ENCODE measurements at regions not wholly inside any gene's neighbourhood (a gene's known extent, or its start where the extent isn't known, plus 50 kb on each side); places are given as distances from the start of the nearest gene placed in this dataset.
"Not testable (repeated sequence)": the region's sequence is repeated elsewhere in the genome, so short reads cannot be mapped to it uniquely, and the experiment has no call there.

- no peaks in the 10 kb centered on the region for H3K9me2 ChIP-seq (ENCODE audit: insufficient read depth, low read length)
- DNase-seq (ENCODE audit: low spot score) = no peak
- H3K9me3 ChIP-seq (ENCODE audit: low read length) = no peaks in the 10 kb centered on the region
- no peak overlapping the region for H3K27ac ChIP-seq (ENCODE audit: low read depth, low read length, poor library complexity, severe bottlenecking)
- intact Hi-C loops (cut with micrococcal nuclease; ENCODE audit: unreplicated experiment) = no loop called here
- H3K4me2 ChIP-seq (ENCODE audit: low read length) = no peak overlapping the region
- H3K4me1 ChIP-seq (ENCODE audit: insufficient read depth, low read length, poor library complexity, severe bottlenecking) = no peaks in the 10 kb centered on the region
- TF ChIP-seq CTCF (conservative IDR thresholded peaks at IDR 0.05; ENCODE audit: low read length) (no peak), EZH2phosphoT487 (IDR thresholded peaks at IDR 0.05; ENCODE audit: borderline replicate concordance, low read depth, low read length) (no peak)
- no peaks in the 10 kb centered on the region for H3K36me3 ChIP-seq (ENCODE audit: insufficient read depth, low read length)
- H4K20me1 ChIP-seq (ENCODE audit: insufficient read depth, low read length) = no peaks in the 10 kb centered on the region
- no peaks in the 10 kb centered on the region for H3K79me2 ChIP-seq (ENCODE audit: insufficient read depth, low read depth, low read length)
- BruUV-seq (replicated peaks) = no TSS peak
- no peak overlapping the region for H3K4me3 ChIP-seq (ENCODE audit: low read depth, low read length, poor library complexity, severe bottlenecking)
- ChIA-PET CTCF (ENCODE audit: unreplicated experiment) (no interaction called here), POLR2A (no interaction called here)
- no peak overlapping the region for H2AFZ ChIP-seq (ENCODE audit: low read length)
Observed at GRCh38 chr5:126139086-126139485, 284.1 kb upstream of the GRAMD2B start.

GRCh38 chr5:126139773-126140172, 283.4 kb upstream of the GRAMD2B start:
- no peak overlapping the region for H3K4me3 ChIP-seq (ENCODE audit: low read depth, low read length, poor library complexity, severe bottlenecking)
- POLR2A ChIA-PET = interaction anchor here (0.6 kb wide), 1 partner anchor 650 kb away, joined by 4 read pairs; no protein-coding TSS in a partner anchor
- H3K4me2 ChIP-seq (ENCODE audit: low read length) = no peak overlapping the region
- H3K79me2 ChIP-seq (ENCODE audit: insufficient read depth, low read depth, low read length) = no peaks in the 10 kb centered on the region
- CTCF ChIA-PET (ENCODE audit: unreplicated experiment) = no interaction called here
- H3K27ac ChIP-seq (ENCODE audit: low read depth, low read length, poor library complexity, severe bottlenecking) = no peak overlapping the region
- intact Hi-C loops (cut with micrococcal nuclease; ENCODE audit: unreplicated experiment) = no loop called here
- DNase-seq (ENCODE audit: low spot score) = no peak
- no peak for TF ChIP-seq CTCF (conservative IDR thresholded peaks at IDR 0.05; ENCODE audit: low read length)
- no peak for TF ChIP-seq EZH2phosphoT487 (IDR thresholded peaks at IDR 0.05; ENCODE audit: borderline replicate concordance, low read depth, low read length)
- no peaks in the 10 kb centered on the region for H4K20me1 ChIP-seq (ENCODE audit: insufficient read depth, low read length)
- no peaks in the 10 kb centered on the region for H3K9me3 ChIP-seq (ENCODE audit: low read length)
- H2AFZ ChIP-seq (ENCODE audit: low read length) = no peak overlapping the region
- no peaks in the 10 kb centered on the region for H3K36me3 ChIP-seq (ENCODE audit: insufficient read depth, low read length)
- H3K9me2 ChIP-seq (ENCODE audit: insufficient read depth, low read length) = no peaks in the 10 kb centered on the region
- no TSS peak for BruUV-seq (replicated peaks)
- no peaks in the 10 kb centered on the region for H3K4me1 ChIP-seq (ENCODE audit: insufficient read depth, low read length, poor library complexity, severe bottlenecking)

GRCh38 chr5:126143622-126144021, 279.6 kb upstream of the GRAMD2B start:
- ChIA-PET CTCF (ENCODE audit: unreplicated experiment) (no interaction called here), POLR2A (no interaction called here)
- DNase-seq (ENCODE audit: low spot score) = no peak
- no peaks in the 10 kb centered on the region for H4K20me1 ChIP-seq (ENCODE audit: insufficient read depth, low read length)
- H3K36me3 ChIP-seq (ENCODE audit: insufficient read depth, low read length) = no peaks in the 10 kb centered on the region
- no peak overlapping the region for H3K4me2 ChIP-seq (ENCODE audit: low read length)
- intact Hi-C loops (cut with micrococcal nuclease; ENCODE audit: unreplicated experiment) = no loop called here
- no peaks in the 10 kb centered on the region for H3K79me2 ChIP-seq (ENCODE audit: insufficient read depth, low read depth, low read length)
- H3K4me1 ChIP-seq (ENCODE audit: insufficient read depth, low read length, poor library complexity, severe bottlenecking) = no peaks in the 10 kb centered on the region
- no peaks in the 10 kb centered on the region for H3K9me3 ChIP-seq (ENCODE audit: low read length)
- no peaks in the 10 kb centered on the region for H3K9me2 ChIP-seq (ENCODE audit: insufficient read depth, low read length)
- H2AFZ ChIP-seq (ENCODE audit: low read length) = no peak overlapping the region
- no TSS peak for BruUV-seq (replicated peaks)
- H3K27ac ChIP-seq (ENCODE audit: low read depth, low read length, poor library complexity, severe bottlenecking) = no peak overlapping the region
- TF ChIP-seq CTCF (conservative IDR thresholded peaks at IDR 0.05; ENCODE audit: low read length) (no peak), EZH2phosphoT487 (IDR thresholded peaks at IDR 0.05; ENCODE audit: borderline replicate concordance, low read depth, low read length) (no peak)
- no peak overlapping the region for H3K4me3 ChIP-seq (ENCODE audit: low read depth, low read length, poor library complexity, severe bottlenecking)

GRCh38 chr5:126150319-126150718, 272.9 kb upstream of the GRAMD2B start:
- H3K4me2 ChIP-seq (ENCODE audit: low read length); DNase-seq (ENCODE audit: low spot score); H3K27ac ChIP-seq (ENCODE audit: low read depth, low read length, poor library complexity, severe bottlenecking); BruUV-seq (replicated peaks); H3K9me2 ChIP-seq (ENCODE audit: insufficient read depth, low read length); H3K79me2 ChIP-seq (ENCODE audit: insufficient read depth, low read depth, low read length); intact Hi-C loops (cut with micrococcal nuclease; ENCODE audit: unreplicated experiment); H2AFZ ChIP-seq (ENCODE audit: low read length); H3K36me3 ChIP-seq (ENCODE audit: insufficient read depth, low read length); H3K4me3 ChIP-seq (ENCODE audit: low read depth, low read length, poor library complexity, severe bottlenecking); H3K9me3 ChIP-seq (ENCODE audit: low read length); POLR2A ChIA-PET; H3K4me1 ChIP-seq (ENCODE audit: insufficient read depth, low read length, poor library complexity, severe bottlenecking); H4K20me1 ChIP-seq (ENCODE audit: insufficient read depth, low read length); CTCF ChIA-PET (ENCODE audit: unreplicated experiment): not testable (repeated sequence)

- POLR2A ChIA-PET; H3K4me2 ChIP-seq (ENCODE audit: low read length); BruUV-seq (replicated peaks): not testable (repeated sequence)
Observed at GRCh38 chr5:126155298-126155697, 267.9 kb upstream of the GRAMD2B start.

More at GRCh38 chr5:126155298-126155697, 267.9 kb upstream of the GRAMD2B start:
- DNase-seq (ENCODE audit: low spot score); H3K9me3 ChIP-seq (ENCODE audit: low read length); H4K20me1 ChIP-seq (ENCODE audit: insufficient read depth, low read length); H3K36me3 ChIP-seq (ENCODE audit: insufficient read depth, low read length); H2AFZ ChIP-seq (ENCODE audit: low read length); H3K79me2 ChIP-seq (ENCODE audit: insufficient read depth, low read depth, low read length); CTCF ChIA-PET (ENCODE audit: unreplicated experiment); intact Hi-C loops (cut with micrococcal nuclease; ENCODE audit: unreplicated experiment); H3K4me3 ChIP-seq (ENCODE audit: low read depth, low read length, poor library complexity, severe bottlenecking); H3K9me2 ChIP-seq (ENCODE audit: insufficient read depth, low read length); H3K4me1 ChIP-seq (ENCODE audit: insufficient read depth, low read length, poor library complexity, severe bottlenecking); H3K27ac ChIP-seq (ENCODE audit: low read depth, low read length, poor library complexity, severe bottlenecking): not testable (repeated sequence)
